ENCODE measurements at regions not wholly inside any gene's neighbourhood (a gene's known extent, or its start where the extent isn't known, plus 50 kb on each side); places are given as distances from the start of the nearest gene placed in this dataset.

- peaks cover 19% of the 10 kb centered on the region for H3K4me1 Mint-ChIP-seq
- no peak overlapping the region for H3K4me3 Mint-ChIP-seq
- H3K27me3 Mint-ChIP-seq (ENCODE audit: low read depth): no peaks in the 10 kb centered on the region
- no peaks in the 10 kb centered on the region for H3K36me3 Mint-ChIP-seq (ENCODE audit: low read depth)
- no peaks in the 10 kb centered on the region for H3K9me3 Mint-ChIP-seq
- H3K27ac Mint-ChIP-seq (ENCODE audit: unreplicated experiment): no peak overlapping the region
- no peak for DNase-seq (ENCODE audit: low read depth, low spot score)
- no peak for TF ChIP-seq CTCF (conservative IDR thresholded peaks at IDR 0.05)
These were observed 816.8 kb downstream of the BRD1 start for GRCh38 chr22:49010901-49011300.

- Mint-ChIP-seq H3K4me3 (no peak overlapping the region), H3K27me3 (ENCODE audit: low read depth) (no peaks in the 10 kb centered on the region), H3K9me3 (no peaks in the 10 kb centered on the region), H3K36me3 (ENCODE audit: low read depth) (no peaks in the 10 kb centered on the region), H3K4me1 (peaks cover 17% of the 10 kb centered on the region), H3K27ac (ENCODE audit: unreplicated experiment) (no peak overlapping the region)
- TF ChIP-seq CTCF (conservative IDR thresholded peaks at IDR 0.05): no peak
- no peak for DNase-seq (ENCODE audit: low read depth, low spot score)
These were observed 817.4 kb downstream of the BRD1 start for GRCh38 chr22:49010070-49010863.

GRCh38 chr22:49009359-49010063, 818.2 kb downstream of the BRD1 start:
- Mint-ChIP-seq H3K4me1 (peaks cover 17% of the 10 kb centered on the region), H3K9me3 (no peaks in the 10 kb centered on the region), H3K27ac (ENCODE audit: unreplicated experiment) (no peak overlapping the region), H3K27me3 (ENCODE audit: low read depth) (no peaks in the 10 kb centered on the region), H3K4me3 (no peak overlapping the region), H3K36me3 (ENCODE audit: low read depth) (no peaks in the 10 kb centered on the region)
- TF ChIP-seq CTCF (conservative IDR thresholded peaks at IDR 0.05): no peak
- no peak for DNase-seq (ENCODE audit: low read depth, low spot score)

- Mint-ChIP-seq H3K36me3 (ENCODE audit: low read depth) (no peaks in the 10 kb centered on the region), H3K9me3 (no peaks in the 10 kb centered on the region), H3K27ac (ENCODE audit: unreplicated experiment) (no peak overlapping the region), H3K27me3 (ENCODE audit: low read depth) (no peaks in the 10 kb centered on the region), H3K4me1 (peaks cover 11% of the 10 kb centered on the region), H3K4me3 (no peak overlapping the region)
- no peak for TF ChIP-seq CTCF (conservative IDR thresholded peaks at IDR 0.05)
- DNase-seq (ENCODE audit: low read depth, low spot score): no peak
These were observed 818.9 kb downstream of the BRD1 start for GRCh38 chr22:49008682-49009235.

GRCh38 chr22:49007013-49007653, 820.5 kb downstream of the BRD1 start:
- no peak overlapping the region for H3K4me3 Mint-ChIP-seq
- H3K27ac Mint-ChIP-seq (ENCODE audit: unreplicated experiment): no peak overlapping the region
- no peak for TF ChIP-seq CTCF (conservative IDR thresholded peaks at IDR 0.05)
- DNase-seq (ENCODE audit: low read depth, low spot score): no peak
- H3K4me1 Mint-ChIP-seq: peaks cover 11% of the 10 kb centered on the region
- peaks cover 4% of the 10 kb centered on the region for H3K9me3 Mint-ChIP-seq
- H3K27me3 Mint-ChIP-seq (ENCODE audit: low read depth): no peaks in the 10 kb centered on the region
- H3K36me3 Mint-ChIP-seq (ENCODE audit: low read depth): peaks cover 4% of the 10 kb centered on the region

Data from neural crest cell (in vitro differentiated cells).